Endothelial cell of umbilical vein (primary cell): ENCODE measurements at regions not wholly inside any gene's neighbourhood (a gene's known extent, or its start where the extent isn't known, plus 50 kb on each side); places are given as distances from the start of the nearest gene placed in this dataset.

Experiments
- BruUV-seq: library from RNA; stranded (reverse); fragments of 400-500 nt; replicated peaks from 2 replicates; lab custom pipeline; 2021; lab: Mats Ljungman, UMichigan
- CTCF ChIA-PET: fragments of 300-600, 350-600 bp; sonication (Branson Sonifier 250); formaldehyde crosslinking; loops from one replicate; lab custom pipeline; 2021; ENCODE audit warnings: antibody characterized with exemption, inconsistent platforms; lab: Charles Lee
- POLR2A ChIA-PET: fragments of 300-600, 350-600 bp; sonication (Branson Sonifier 250); formaldehyde crosslinking; loops from one replicate; lab custom pipeline; 2021; ENCODE audit warnings: antibody characterized with exemption, inconsistent platforms; lab: Charles Lee
- DNase-seq: peaks from one replicate; pipeline ENCODE4 v3.0.0-alpha.2; 2011; ENCODE audit warnings: low read depth, low spot score
- FAIRE-seq: peaks from 2 replicates; lab custom pipeline; 2011; peaks lifted over from hg19 to GRCh38; lab: Jason Lieb, UNC
- H2AFZ ChIP-seq: 2 replicates; pipeline ENCODE4 v1.6.0; 2012; ENCODE audit warnings: low read depth, low read length, control low read depth, inconsistent platforms
- H3K27ac ChIP-seq: 2 replicates; pipeline ENCODE4 v1.5.1; 2011; ENCODE audit warnings: low read depth, mild to moderate bottlenecking, control low read depth, low read length, moderate library complexity; ENCODE audit not compliant: insufficient read depth
- H3K27me3 ChIP-seq, 2 experiments: 2 replicates each; pipeline versions ENCODE4 v1.6.0 to v1.6.1; 2011; ENCODE audit warnings: low read length in 2 of 2, mixed read lengths in 1 of 2; ENCODE audit not compliant: control insufficient read depth in 2 of 2, insufficient read depth in 2 of 2
- H3K36me3 ChIP-seq, 2 experiments: 2 replicates in 1 of 2; 3 replicates in 1 of 2; pipeline ENCODE4 v1.5.1; 2011; ENCODE audit warnings: low read length in 2 of 2, mild to moderate bottlenecking in 1 of 2, moderate library complexity in 1 of 2; ENCODE audit not compliant: control insufficient read depth in 2 of 2, insufficient read depth in 2 of 2; ENCODE audit errors: extremely low read depth in 1 of 2
- H3K4me1 ChIP-seq: 3 replicates; pipeline ENCODE4 v1.5.1; 2011; ENCODE audit warnings: mild to moderate bottlenecking, low read length; ENCODE audit not compliant: control insufficient read depth, insufficient read depth; ENCODE audit errors: extremely low read depth
- H3K4me2 ChIP-seq: 2 replicates; pipeline ENCODE4 v1.6.1; 2011; ENCODE audit warnings: low read length, control low read depth, mixed read lengths; ENCODE audit not compliant: insufficient read depth
- H3K4me3 ChIP-seq, 3 experiments: fragments of 200-600 bp in 1 of 3; sonication (generic), shearing (Covaris generic) in 1 of 3; replicated peaks in 1 of 3; 2 replicates each; pipeline ENCODE4 v1.5.1; 2011 to 2016; ENCODE audit warnings: control low read depth in 3 of 3, low read length in 3 of 3, mild to moderate bottlenecking in 2 of 3, inconsistent platforms in 1 of 3, low read depth in 1 of 3, moderate library complexity in 1 of 3; ENCODE audit not compliant: insufficient read depth in 1 of 3
- H3K79me2 ChIP-seq: 2 replicates; pipeline ENCODE4 v1.6.0; 2012; ENCODE audit warnings: low read length, inconsistent platforms; ENCODE audit not compliant: control insufficient read depth, insufficient read depth
- H3K9ac ChIP-seq: replicated peaks from 2 replicates; pipeline ENCODE3; 2011; ENCODE audit warnings: low read length, control low read depth; ENCODE audit not compliant: insufficient read depth; ENCODE audit errors: extremely low read depth
- H3K9me1 ChIP-seq: replicated peaks from 3 replicates; pipeline ENCODE4 v1.6.0; 2011; ENCODE audit warnings: mild to moderate bottlenecking, low read length; ENCODE audit not compliant: control insufficient read depth, insufficient read depth; ENCODE audit errors: extremely low read depth
- H3K9me3 ChIP-seq: replicated peaks from 2 replicates; pipeline ENCODE4 v1.5.1; 2012; ENCODE audit warnings: low read length, inconsistent platforms; ENCODE audit not compliant: control insufficient read depth, insufficient read depth
- H4K20me1 ChIP-seq: replicated peaks from 2 replicates; pipeline ENCODE3; 2011; ENCODE audit warnings: mild to moderate bottlenecking, low read length; ENCODE audit not compliant: control insufficient read depth, insufficient read depth; ENCODE audit errors: extremely low read depth
- EZH2 ChIP-seq: IDR thresholded peaks from 2 replicates; pipeline ENCODE4 v1.6.1; 2012; ENCODE audit warnings: borderline replicate concordance, low read depth, mild to moderate bottlenecking, moderate library complexity, low read length, inconsistent platforms; ENCODE audit not compliant: severe bottlenecking
- FOS ChIP-seq: IDR thresholded peaks from 2 replicates; pipeline ENCODE4 v1.6.1; 2011; ENCODE audit warnings: mild to moderate bottlenecking, low read length, moderate library complexity, borderline replicate concordance; ENCODE audit not compliant: insufficient read depth
- GATA2 ChIP-seq: IDR thresholded peaks from 2 replicates; pipeline ENCODE4 v1.7.0; 2011; ENCODE audit warnings: low read depth, mild to moderate bottlenecking, moderate library complexity, mixed read lengths, low read length; ENCODE audit not compliant: insufficient read length, insufficient read depth
- JUN ChIP-seq: IDR thresholded peaks from 2 replicates; pipeline ENCODE4 v1.6.1; 2011; ENCODE audit warnings: borderline replicate concordance, low read depth; ENCODE audit not compliant: insufficient read length, insufficient read depth
- MYC ChIP-seq: IDR thresholded peaks from one replicate; pipeline ENCODE4 v1.6.1; 2011; ENCODE audit warnings: mild to moderate bottlenecking, low read depth, low read length
- POLR2A ChIP-seq: IDR thresholded peaks from 2 replicates; pipeline ENCODE4 v1.6.1; 2012; ENCODE audit warnings: low read depth, mild to moderate bottlenecking, control low read depth, low read length
- POLR2AphosphoS5 ChIP-seq: IDR thresholded peaks from 2 replicates; pipeline ENCODE4 v1.6.1; 2012; ENCODE audit warnings: low read depth, mild to moderate bottlenecking, control low read depth, low read length, moderate library complexity; ENCODE audit not compliant: insufficient read depth
- dilution Hi-C: fragments of 300-500 bp; cut with MboI; formaldehyde crosslinking; loops from one replicate; pipeline ENCODE4 v1.15.0; 2019; ENCODE audit warnings: low sequenced_read_pairs; ENCODE audit not compliant: extremely low pct_ligation_motif_present
- intact Hi-C: fragments of 100-400 bp; cut with micrococcal nuclease; formaldehyde crosslinking; loops from one replicate; pipeline ENCODE4 v1.10.0; 2022
- TF ChIP-seq, protein P1 (sequence below), 2 donors: IDR thresholded peaks; 1 replicate in 1 of 2; 2 replicates in 1 of 2; pipeline ENCODE4 v1.5.1; 2011; ENCODE audit warnings: low read length in 2 of 2, mild to moderate bottlenecking in 2 of 2, moderate library complexity in 2 of 2, control low read depth in 1 of 2, inconsistent platforms in 1 of 2, low read depth in 1 of 2; ENCODE audit not compliant: insufficient read depth in 1 of 2; ENCODE audit errors: extremely low read depth in 1 of 2
- TF ChIP-seq, protein P2 (sequence below): IDR thresholded peaks from 2 replicates; pipeline ENCODE4 v1.6.1; 2011; ENCODE audit not compliant: insufficient read depth, insufficient read length

DNA sequence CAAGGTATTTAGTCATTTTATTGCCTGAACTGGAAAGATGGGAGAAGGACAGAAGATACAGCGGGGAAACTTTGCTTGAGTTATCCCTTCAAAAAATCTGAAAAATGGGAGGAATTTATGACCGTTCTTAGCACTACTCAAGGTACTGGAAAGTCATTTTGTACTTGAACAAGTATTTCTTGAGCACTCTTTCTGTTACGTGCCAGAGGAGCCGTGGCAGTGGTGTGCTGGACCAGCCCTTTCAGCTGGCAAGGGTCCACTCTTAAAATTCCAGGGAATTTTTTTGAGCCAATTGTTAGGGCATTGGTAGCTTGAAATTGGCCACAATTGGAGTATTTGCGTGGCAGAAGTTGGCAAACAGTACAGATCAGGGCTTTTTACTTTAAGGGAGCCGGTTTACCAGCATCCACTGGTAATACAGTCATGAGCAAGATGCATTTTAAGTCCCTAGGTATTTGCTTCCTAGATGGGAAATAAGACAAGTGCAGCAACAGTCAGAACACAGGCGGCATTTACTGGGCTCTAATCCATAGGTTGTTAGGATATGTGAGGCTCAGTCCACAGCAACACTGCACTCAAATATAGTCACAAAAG is 145.9 kb upstream of the ST8SIA2 start:
- intact Hi-C loops, result no loop called here
- no TSS peak for BruUV-seq
- DNase-seq (no peak), FAIRE-seq (no peak)
- H3K4me2 ChIP-seq, result no peak overlapping the region
- dilution Hi-C loops, result no loop called here
- CTCF ChIA-PET, result no interaction called here
- H3K36me3 ChIP-seq, result no peaks in the 10 kb centered on the region
- TF ChIP-seq, protein P1, sequence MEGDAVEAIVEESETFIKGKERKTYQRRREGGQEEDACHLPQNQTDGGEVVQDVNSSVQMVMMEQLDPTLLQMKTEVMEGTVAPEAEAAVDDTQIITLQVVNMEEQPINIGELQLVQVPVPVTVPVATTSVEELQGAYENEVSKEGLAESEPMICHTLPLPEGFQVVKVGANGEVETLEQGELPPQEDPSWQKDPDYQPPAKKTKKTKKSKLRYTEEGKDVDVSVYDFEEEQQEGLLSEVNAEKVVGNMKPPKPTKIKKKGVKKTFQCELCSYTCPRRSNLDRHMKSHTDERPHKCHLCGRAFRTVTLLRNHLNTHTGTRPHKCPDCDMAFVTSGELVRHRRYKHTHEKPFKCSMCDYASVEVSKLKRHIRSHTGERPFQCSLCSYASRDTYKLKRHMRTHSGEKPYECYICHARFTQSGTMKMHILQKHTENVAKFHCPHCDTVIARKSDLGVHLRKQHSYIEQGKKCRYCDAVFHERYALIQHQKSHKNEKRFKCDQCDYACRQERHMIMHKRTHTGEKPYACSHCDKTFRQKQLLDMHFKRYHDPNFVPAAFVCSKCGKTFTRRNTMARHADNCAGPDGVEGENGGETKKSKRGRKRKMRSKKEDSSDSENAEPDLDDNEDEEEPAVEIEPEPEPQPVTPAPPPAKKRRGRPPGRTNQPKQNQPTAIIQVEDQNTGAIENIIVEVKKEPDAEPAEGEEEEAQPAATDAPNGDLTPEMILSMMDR (IDR thresholded peaks at IDR 0.05; ENCODE audit: extremely low read depth in 1 of 2, insufficient read depth in 1 of 2, low read depth in 1 of 2, low read length in 2 of 2), result no peak
- TF ChIP-seq JUN (no peak), MYC (no peak), FOS (no peak), EZH2 (no peak), POLR2A (no peak), GATA2 (no peak), POLR2AphosphoS5 (no peak)
- TF ChIP-seq, protein P2, sequence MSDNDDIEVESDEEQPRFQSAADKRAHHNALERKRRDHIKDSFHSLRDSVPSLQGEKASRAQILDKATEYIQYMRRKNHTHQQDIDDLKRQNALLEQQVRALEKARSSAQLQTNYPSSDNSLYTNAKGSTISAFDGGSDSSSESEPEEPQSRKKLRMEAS, result no peak
- H3K27me3 ChIP-seq, result no peaks in the 10 kb centered on the region
- no peak overlapping the region for H3K9ac ChIP-seq
- no peaks in the 10 kb centered on the region for H3K4me1 ChIP-seq
- H2AFZ ChIP-seq, result no peak overlapping the region
- H4K20me1 ChIP-seq, result no peaks in the 10 kb centered on the region
- H3K27ac ChIP-seq, result no peak overlapping the region
- H3K9me3 ChIP-seq, result no peaks in the 10 kb centered on the region
- POLR2A ChIA-PET, result no interaction called here
- no peaks in the 10 kb centered on the region for H3K9me1 ChIP-seq
- H3K4me3 ChIP-seq, result no peak overlapping the region
- H3K79me2 ChIP-seq, result no peaks in the 10 kb centered on the region
